H1 (cell line): ENCODE measurements at regions not wholly inside any gene's neighbourhood (a gene's known extent, or its start where the extent isn't known, plus 50 kb on each side); places are given as distances from the start of the nearest gene placed in this dataset.

Source experiments
- CTCF ChIA-PET: fragments of 300-600 bp; sonication (Branson Sonifier 250); formaldehyde crosslinking; loops from one replicate; lab custom pipeline; 2021; ENCODE audit not compliant: partially characterized antibody; lab: Charles Lee
- POLR2A ChIA-PET: fragments of 300-600 bp; sonication (Branson Sonifier 250); formaldehyde crosslinking; loops from one replicate; lab custom pipeline; 2021; ENCODE audit warnings: inconsistent platforms; ENCODE audit not compliant: partially characterized antibody; lab: Charles Lee
- DNase-seq, 2 experiments: peaks; one replicate each; pipeline versions ENCODE4 v3.0.0 to v3.0.0-alpha.2; 2010 to 2022; ENCODE audit warnings: low spot score in 2 of 2, low read depth in 1 of 2, mixed read lengths in 1 of 2
- FAIRE-seq: peaks from 2 replicates; lab custom pipeline; 2011; peaks lifted over from hg19 to GRCh38; lab: Jason Lieb, UNC
- H2AFZ ChIP-seq: 2 replicates; pipeline ENCODE4 v1.8.1; 2012; ENCODE audit warnings: low read length, inconsistent platforms
- H2AK5ac ChIP-seq: 2 replicates; pipeline ENCODE4 v1.6.1; 2013; ENCODE audit warnings: low read depth, low read length
- H2BK120ac ChIP-seq: replicated peaks from 2 replicates; pipeline ENCODE3; 2013; ENCODE audit warnings: low read depth, low read length, inconsistent platforms
- H2BK12ac ChIP-seq: 2 replicates; pipeline ENCODE4 v1.6.1; 2013; ENCODE audit warnings: low read depth, low read length
- H2BK15ac ChIP-seq: 2 replicates; pipeline ENCODE4 v1.6.1; 2013; ENCODE audit warnings: low read length
- H2BK20ac ChIP-seq: 2 replicates; pipeline ENCODE4 v1.6.1; 2013; ENCODE audit warnings: low read length
- H2BK5ac ChIP-seq: 2 replicates; pipeline ENCODE4 v1.6.1; 2013; ENCODE audit warnings: low read depth, low read length
- H3K14ac ChIP-seq: 2 replicates; pipeline ENCODE4 v1.6.1; 2013; ENCODE audit warnings: inconsistent platforms; ENCODE audit not compliant: insufficient read length
- H3K18ac ChIP-seq: 2 replicates; pipeline ENCODE4 v1.6.1; 2013; ENCODE audit warnings: low read length; ENCODE audit errors: extremely low read depth
- H3K23ac ChIP-seq: 2 replicates; pipeline ENCODE4 v1.6.1; 2013; ENCODE audit warnings: inconsistent platforms; ENCODE audit not compliant: insufficient read length
- H3K23me2 ChIP-seq: 2 replicates; pipeline ENCODE4 v1.6.1; 2013; ENCODE audit warnings: low read depth, low read length
- H3K27ac ChIP-seq: 2 replicates; pipeline ENCODE4 v1.6.1; 2011; ENCODE audit warnings: low read depth, low read length, inconsistent platforms
- H3K27me3 ChIP-seq, 4 experiments: replicated peaks in 1 of 4; 1 replicate in 1 of 4; 2 replicates in 3 of 4; pipeline versions ENCODE4 v1.6.1 to v1.8.1; 2011 to 2013; ENCODE audit warnings: low read length in 3 of 4, mild to moderate bottlenecking in 3 of 4, inconsistent platforms in 2 of 4, mixed read lengths in 2 of 4, moderate library complexity in 1 of 4; ENCODE audit not compliant: control insufficient read depth in 3 of 4, insufficient read depth in 3 of 4; ENCODE audit errors: extremely low read depth in 1 of 4
- H3K36me3 ChIP-seq, 4 experiments: 2 replicates each; pipeline versions ENCODE4 v1.6.1 to v1.8.1; 2011 to 2013; ENCODE audit warnings: mild to moderate bottlenecking in 4 of 4, low read length in 3 of 4, moderate library complexity in 2 of 4, control low read depth in 1 of 4, inconsistent platforms in 1 of 4; ENCODE audit not compliant: insufficient read depth in 4 of 4, control insufficient read depth in 2 of 4
- H3K4ac ChIP-seq: replicated peaks from 2 replicates; pipeline ENCODE3; 2013; ENCODE audit warnings: low read length, low read depth, mixed read lengths, inconsistent platforms; ENCODE audit not compliant: insufficient read length
- H3K4me1 ChIP-seq, 4 experiments: replicated peaks in 1 of 4; 1 replicate in 1 of 4; 2 replicates in 3 of 4; pipeline versions ENCODE4 v1.6.1 to v1.8.1; 2011 to 2013; ENCODE audit warnings: low read length in 3 of 4, inconsistent platforms in 2 of 4, mixed read lengths in 1 of 4; ENCODE audit not compliant: insufficient read depth in 4 of 4, control insufficient read depth in 3 of 4
- H3K4me2 ChIP-seq, 2 experiments: 2 replicates each; pipeline versions ENCODE4 v1.6.1 to v1.8.1; 2011 to 2013; ENCODE audit warnings: low read depth in 2 of 2, low read length in 2 of 2, control low read depth in 1 of 2, inconsistent platforms in 1 of 2, mild to moderate bottlenecking in 1 of 2; ENCODE audit not compliant: insufficient read depth in 1 of 2
- H3K4me3 ChIP-seq, 4 experiments: fragments of 200-600, 300-600 bp in 1 of 4; sonication (generic), shearing (Covaris generic), sonication (Bioruptor Twin) in 1 of 4; 2 replicates each; pipeline versions ENCODE4 v1.5.1 to v1.8.1; 2011 to 2016; ENCODE audit warnings: low read length in 4 of 4, low read depth in 3 of 4, control low read depth in 2 of 4, inconsistent platforms in 2 of 4, mild to moderate bottlenecking in 2 of 4, mixed read lengths in 1 of 4, moderate library complexity in 1 of 4; ENCODE audit not compliant: insufficient read depth in 2 of 4; ENCODE audit errors: extremely low read depth in 1 of 4
- H3K56ac ChIP-seq: replicated peaks from 2 replicates; pipeline ENCODE3; 2013; ENCODE audit warnings: low read depth, mild to moderate bottlenecking, mixed read lengths, low read length, inconsistent platforms; ENCODE audit not compliant: insufficient read length
- H3K79me1 ChIP-seq: 2 replicates; pipeline ENCODE4 v1.6.1; 2013; ENCODE audit warnings: low read depth, low read length, control low read depth
- H3K79me2 ChIP-seq, 2 experiments: 2 replicates each; pipeline versions ENCODE4 v1.6.1 to v1.8.1; 2012 to 2013; ENCODE audit warnings: low read length in 2 of 2, mild to moderate bottlenecking in 2 of 2, inconsistent platforms in 1 of 2; ENCODE audit not compliant: insufficient read depth in 2 of 2, control insufficient read depth in 1 of 2
- H3K9ac ChIP-seq, 4 experiments: replicated peaks in 1 of 4; 1 replicate in 1 of 4; 2 replicates in 3 of 4; pipeline versions ENCODE4 v1.6.1 to v1.8.1; 2011 to 2013; ENCODE audit warnings: low read depth in 3 of 4, low read length in 3 of 4, control low read depth in 2 of 4, mild to moderate bottlenecking in 2 of 4, moderate library complexity in 2 of 4, inconsistent platforms in 1 of 4; ENCODE audit errors: extremely low read depth in 1 of 4
- H3K9me3 ChIP-seq, 2 experiments: 2 replicates each; pipeline versions ENCODE4 v1.6.1 to v1.8.1; 2012 to 2013; ENCODE audit warnings: mild to moderate bottlenecking in 2 of 2, moderate library complexity in 2 of 2, control low read depth in 1 of 2, inconsistent platforms in 1 of 2, low read depth in 1 of 2, low read length in 1 of 2, mixed read lengths in 1 of 2; ENCODE audit not compliant: insufficient read depth in 2 of 2
- H4K20me1 ChIP-seq, 2 experiments: replicated peaks in 1 of 2; 2 replicates each; pipeline versions ENCODE3 to v1.8.1; 2011 to 2013; ENCODE audit warnings: inconsistent platforms in 2 of 2, low read length in 2 of 2, mild to moderate bottlenecking in 1 of 2; ENCODE audit not compliant: insufficient read depth in 2 of 2, control insufficient read depth in 1 of 2
- H4K5ac ChIP-seq: 2 replicates; pipeline ENCODE4 v1.6.1; 2013; ENCODE audit warnings: low read length, low read depth, mixed read lengths, inconsistent platforms; ENCODE audit not compliant: insufficient read length
- H4K8ac ChIP-seq: 2 replicates; pipeline ENCODE4 v1.8.0; 2013; ENCODE audit warnings: mild to moderate bottlenecking, moderate library complexity, low read length, inconsistent platforms; ENCODE audit not compliant: insufficient read depth; ENCODE audit errors: extremely low read depth
- H4K91ac ChIP-seq: replicated peaks from 2 replicates; pipeline ENCODE3; 2013; ENCODE audit warnings: low read length, mixed read lengths, inconsistent platforms; ENCODE audit not compliant: insufficient read length
- CEBPB ChIP-seq: IDR thresholded peaks from 2 replicates; pipeline ENCODE4 v1.6.1; 2012; ENCODE audit warnings: low read depth, low read length
- CHD2 ChIP-seq: IDR thresholded peaks from 2 replicates; pipeline ENCODE4 v1.6.1; 2012; ENCODE audit warnings: low read length, improper control_type of control experiment
- JUND ChIP-seq: IDR thresholded peaks from 2 replicates; pipeline ENCODE4 v1.6.1; 2011; ENCODE audit warnings: mild to moderate bottlenecking, improper control_type of control experiment, low read length
- MAFK ChIP-seq: IDR thresholded peaks from 2 replicates; pipeline ENCODE4 v1.6.1; 2012; ENCODE audit warnings: low read depth, mild to moderate bottlenecking, improper control_type of control experiment, low read length
- NANOG ChIP-seq: IDR thresholded peaks from 2 replicates; pipeline ENCODE4 v1.6.1; 2011; ENCODE audit warnings: low read length, low read depth, mild to moderate bottlenecking, inconsistent platforms; ENCODE audit not compliant: insufficient read depth, poor library complexity, severe bottlenecking
- RNF2 ChIP-seq: fragments of 200-900, 300-1000 bp; sonication (generic); IDR thresholded peaks from 2 replicates; pipeline ENCODE4 v1.7.1; 2016; ENCODE audit warnings: borderline replicate concordance, low read depth, mild to moderate bottlenecking, antibody characterized with exemption, low read length; ENCODE audit not compliant: poor library complexity, severe bottlenecking; ENCODE audit errors: missing control alignments
- SIX5 ChIP-seq: IDR thresholded peaks from 2 replicates; pipeline ENCODE4 v1.6.1; 2011; ENCODE audit warnings: mild to moderate bottlenecking, low read depth, low read length
- SUZ12 ChIP-seq: fragments of 200-600 bp; sonication (generic); IDR thresholded peaks from 2 replicates; pipeline ENCODE4 v1.6.1; 2012; ENCODE audit warnings: mild to moderate bottlenecking, inconsistent platforms, low read length, moderate library complexity, mixed read lengths
- TBP ChIP-seq: IDR thresholded peaks from 2 replicates; pipeline ENCODE4 v1.6.1; 2011; ENCODE audit warnings: low read depth, low read length, improper control_type of control experiment
- YY1 ChIP-seq: IDR thresholded peaks from 2 replicates; pipeline ENCODE4 v1.6.1; 2011; ENCODE audit warnings: low read depth, mild to moderate bottlenecking, low read length
- ZNF274 ChIP-seq: IDR thresholded peaks from 2 replicates; pipeline ENCODE4 v1.7.0; 2012; ENCODE audit warnings: low read length, borderline replicate concordance; ENCODE audit errors: extremely low read depth
- WGBS, 2 experiments: shearing (Covaris generic) in 1 of 2; methylation state at CpG; one replicate each; pipeline versions ENCODE4 v1.1.6 to v1.1.7; 2013 to 2015; ENCODE audit warnings: low lambda C conversion rate in 2 of 2, mixed read lengths in 2 of 2, inconsistent platforms in 1 of 2, low coverage in 1 of 2, missing lambda C conversion rate in 1 of 2; ENCODE audit not compliant: insufficient replicate concordance in 2 of 2, insufficient coverage in 1 of 2, insufficient read length in 1 of 2; ENCODE audit errors: extremely low coverage in 1 of 2, missing lambda C conversion rate in 1 of 2; 5-methylcytosine and 5-hydroxymethylcytosine counted together
- TF ChIP-seq, protein P1 (sequence below): IDR thresholded peaks from 2 replicates; pipeline ENCODE4 v1.6.1; 2012; ENCODE audit warnings: inconsistent platforms

DNA sequence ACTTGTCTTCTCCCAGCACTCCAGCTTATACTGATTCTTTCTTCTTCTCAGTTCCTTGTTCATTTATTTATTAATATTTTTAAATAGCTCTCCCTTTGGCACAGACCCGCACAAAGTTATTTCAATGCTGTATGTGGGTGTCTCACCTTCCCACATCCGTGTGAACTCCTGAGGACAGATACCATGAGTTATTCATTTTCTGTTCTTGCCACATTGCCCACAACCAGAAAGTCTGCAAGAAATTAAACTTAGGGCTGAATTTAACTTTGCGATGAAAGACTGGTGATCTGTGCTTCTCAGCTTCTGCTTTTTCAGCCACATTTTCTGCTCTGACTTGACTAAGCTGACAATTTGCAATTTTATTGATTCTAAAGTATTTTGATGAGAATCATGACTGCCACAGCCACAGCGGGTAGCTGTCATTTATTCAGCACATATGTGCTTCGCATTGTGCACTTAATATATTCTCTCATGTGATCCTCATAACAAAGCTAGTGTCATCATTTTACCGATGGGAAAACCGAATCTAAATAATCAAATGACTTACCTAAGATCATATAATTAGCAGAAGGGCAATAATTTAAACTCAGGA is 569.8 kb downstream of the EDEM1 start:
- H3K23me2 ChIP-seq: no peaks in the 10 kb centered on the region
- DNase-seq (no peak), FAIRE-seq (no peak)
- H3K9me3 ChIP-seq: no peaks in the 10 kb centered on the region
- no peak overlapping the region for H2AFZ ChIP-seq
- H2BK12ac ChIP-seq: no peak overlapping the region
- 93% methylated on average over 7 of the region's 7 CpGs; no CpG with 5 or more reads in 1 of the 2 experiments for WGBS, 2 experiments
- H4K20me1 ChIP-seq: no peaks in the 10 kb centered on the region
- H3K56ac ChIP-seq: no peak overlapping the region
- H3K4me3 ChIP-seq: no peak overlapping the region
- no peaks in the 10 kb centered on the region for H3K36me3 ChIP-seq
- CTCF ChIA-PET: interaction anchor here (1.2 to 1.4 kb wide), 3 partner anchors 9 to 26 kb away, joined by 3 to 4 read pairs (median 3); no protein-coding TSS in a partner anchor
- no peak overlapping the region for H2BK120ac ChIP-seq
- no peak overlapping the region for H3K18ac ChIP-seq
- H3K4me1 ChIP-seq: no peaks in the 10 kb centered on the region
- no peak overlapping the region for H3K9ac ChIP-seq
- H4K91ac ChIP-seq: no peak overlapping the region
- no peaks in the 10 kb centered on the region for H3K79me1 ChIP-seq
- H3K4me2 ChIP-seq: no peak overlapping the region
- no peak overlapping the region for H2BK20ac ChIP-seq
- no peak overlapping the region for H3K14ac ChIP-seq
- no peak overlapping the region for H3K27ac ChIP-seq
- H3K23ac ChIP-seq: no peak overlapping the region
- no peak overlapping the region for H2AK5ac ChIP-seq
- H3K27me3 ChIP-seq: no peaks in the 10 kb centered on the region
- no peak overlapping the region for H3K4ac ChIP-seq
- POLR2A ChIA-PET: no interaction called here
- no peak overlapping the region for H2BK15ac ChIP-seq
- H4K5ac ChIP-seq: no peak overlapping the region
- no peaks in the 10 kb centered on the region for H3K79me2 ChIP-seq
- no peak overlapping the region for H2BK5ac ChIP-seq
- no peak overlapping the region for H4K8ac ChIP-seq
- TF ChIP-seq, protein P1, sequence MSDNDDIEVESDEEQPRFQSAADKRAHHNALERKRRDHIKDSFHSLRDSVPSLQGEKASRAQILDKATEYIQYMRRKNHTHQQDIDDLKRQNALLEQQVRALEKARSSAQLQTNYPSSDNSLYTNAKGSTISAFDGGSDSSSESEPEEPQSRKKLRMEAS: no peak
- TF ChIP-seq MAFK (no peak), TBP (no peak), ZNF274 (no peak), SIX5 (no peak), CEBPB (no peak), JUND (no peak), SUZ12 (no peak), CHD2 (no peak), NANOG (no peak), RNF2 (no peak), YY1 (no peak)
